HCT116 (cell line): ENCODE measurements at regions not wholly inside any gene's neighbourhood (a gene's known extent, or its start where the extent isn't known, plus 50 kb on each side); places are given as distances from the start of the nearest gene placed in this dataset.

ENCODE experiments used
- ATAC-seq: fragments of 200-7000 bp; cut with Tn5 transposase; 2 replicates; pipeline ENCODE4 v1.9.1; 2020; ENCODE audit warnings: mild to moderate bottlenecking, moderate library complexity
- BruUV-seq: library from RNA; stranded (reverse); fragments of 400-500 nt; replicated peaks from 2 replicates; lab custom pipeline; 2021; lab: Mats Ljungman, UMichigan
- CTCF ChIA-PET: fragments of 300-600 bp; sonication (Branson Sonifier 250); formaldehyde crosslinking; loops from one replicate; lab custom pipeline; 2021; ENCODE audit warnings: antibody characterized with exemption; lab: Charles Lee
- POLR2A ChIA-PET: fragments of 300-600, 350-600 bp; sonication (Branson Sonifier 250); formaldehyde crosslinking; loops from one replicate; lab custom pipeline; 2021; ENCODE audit warnings: antibody characterized with exemption; lab: Charles Lee
- RAD21 ChIA-PET, 2 experiments: fragments of 300-600 bp; sonication (Branson Sonifier 250); formaldehyde crosslinking; loops; one replicate each; lab custom pipeline; 2023; ENCODE audit warnings: low total read pairs in 2 of 2; ENCODE audit not compliant: uncharacterized antibody in 2 of 2, unreplicated experiment in 2 of 2, low non-redundant PET in 1 of 2; lab: Charles Lee
- DNase-seq: peaks from one replicate; pipeline ENCODE4 v3.0.0-alpha.2; 2010; ENCODE audit warnings: low read depth, low spot score
- H2AFZ ChIP-seq: fragments of 200-600 bp; shearing (Covaris generic), sonication (generic); 2 replicates; pipeline ENCODE4 v1.6.1; 2017; ENCODE audit warnings: low read depth, mixed run types, mixed read lengths, antibody characterized with exemption, low read length; ENCODE audit not compliant: poor library complexity, severe bottlenecking
- H3K27ac ChIP-seq: 2 replicates; pipeline ENCODE4 v1.5.1; 2012; ENCODE audit warnings: low read depth, low read length
- H3K27me3 ChIP-seq: fragments of 200-600 bp; sonication (generic); 2 replicates; pipeline ENCODE4 v1.6.1; 2016; ENCODE audit warnings: mixed run types, low read length, mixed read lengths; ENCODE audit not compliant: insufficient read depth
- H3K36me3 ChIP-seq, 2 experiments: fragments of 200-500 bp in 1 of 2; fragments of 200-600 bp in 1 of 2; sonication (Bioruptor generic) in 1 of 2; sonication (generic) in 1 of 2; 2 replicates each; pipeline versions ENCODE4 v1.5.1 to v1.6.1; 2014 to 2016; ENCODE audit warnings: low read length in 2 of 2, inconsistent platforms in 1 of 2, mixed read lengths in 1 of 2, mixed run types in 1 of 2; ENCODE audit not compliant: insufficient read depth in 2 of 2, control insufficient read depth in 1 of 2
- H3K4me1 ChIP-seq, 2 experiments: fragments of 200-600 bp in 1 of 2; sonication (generic) in 1 of 2; 2 replicates each; pipeline versions ENCODE4 v1.5.1 to v1.6.1; 2012 to 2017; ENCODE audit warnings: low read length in 2 of 2, inconsistent platforms in 1 of 2, mild to moderate bottlenecking in 1 of 2, mixed read lengths in 1 of 2, mixed run types in 1 of 2, moderate library complexity in 1 of 2; ENCODE audit not compliant: insufficient read depth in 2 of 2, control insufficient read depth in 1 of 2
- H3K4me2 ChIP-seq: fragments of 200-600 bp; sonication (generic); 2 replicates; pipeline ENCODE4 v1.6.1; 2017; ENCODE audit warnings: mixed run types, low read length, mixed read lengths
- H3K4me3 ChIP-seq, 2 experiments: fragments of 200-600 bp in 1 of 2; sonication (generic) in 1 of 2; replicated peaks in 1 of 2; 2 replicates each; pipeline ENCODE4 v1.5.1; 2011 to 2016; ENCODE audit warnings: low read length in 2 of 2, control low read depth in 1 of 2, low read depth in 1 of 2, mild to moderate bottlenecking in 1 of 2, mixed read lengths in 1 of 2, mixed run types in 1 of 2
- H3K79me2 ChIP-seq: fragments of 200-600 bp; sonication (generic); 2 replicates; pipeline ENCODE4 v1.6.1; 2017; ENCODE audit warnings: mild to moderate bottlenecking, mixed run types, low read length, moderate library complexity, mixed read lengths; ENCODE audit not compliant: insufficient read depth
- H3K9ac ChIP-seq: fragments of 200-600 bp; sonication (generic); 2 replicates; pipeline ENCODE4 v1.6.1; 2016; ENCODE audit warnings: low read length, mixed read lengths
- H3K9me2 ChIP-seq: fragments of 200-600 bp; sonication (generic), shearing (Covaris generic); 2 replicates; pipeline ENCODE4 v1.6.1; 2017; ENCODE audit warnings: mixed run types, mild to moderate bottlenecking, moderate library complexity; ENCODE audit not compliant: insufficient read depth
- H3K9me3 ChIP-seq, 2 experiments: fragments of 200-500 bp in 1 of 2; fragments of 200-600 bp in 1 of 2; sonication (Bioruptor generic) in 1 of 2; sonication (generic) in 1 of 2; 2 replicates each; pipeline ENCODE4 v1.6.1; 2014 to 2017; ENCODE audit warnings: low read length in 2 of 2, mixed read lengths in 2 of 2, inconsistent platforms in 1 of 2, low read depth in 1 of 2, mild to moderate bottlenecking in 1 of 2, mixed run types in 1 of 2, moderate library complexity in 1 of 2; ENCODE audit not compliant: control insufficient read depth in 1 of 2, insufficient read depth in 1 of 2
- H4K20me1 ChIP-seq: fragments of 200-600 bp; sonication (generic), shearing (Covaris generic); 2 replicates; pipeline ENCODE4 v1.6.1; 2017; ENCODE audit warnings: mixed run types, mild to moderate bottlenecking, moderate library complexity; ENCODE audit not compliant: insufficient read depth
- ATF3 ChIP-seq: IDR thresholded peaks from 2 replicates; pipeline ENCODE4 v1.6.1; 2012
- CBX3 ChIP-seq: IDR thresholded peaks from 2 replicates; pipeline ENCODE4 v1.6.1; 2012; ENCODE audit warnings: low read depth
- EGR1 ChIP-seq: IDR thresholded peaks from 2 replicates; pipeline ENCODE4 v1.6.1; 2012; ENCODE audit warnings: low read depth
- POLR2A ChIP-seq: IDR thresholded peaks from 2 replicates; pipeline ENCODE4 v1.7.0; 2011; ENCODE audit warnings: borderline replicate concordance; ENCODE audit not compliant: insufficient read depth, insufficient read length; ENCODE audit errors: extremely low read depth
- REST ChIP-seq: IDR thresholded peaks from 2 replicates; pipeline ENCODE4 v1.6.1; 2012; ENCODE audit warnings: low read depth
- SIN3A ChIP-seq: IDR thresholded peaks from 2 replicates; pipeline ENCODE4 v1.6.1; 2012; ENCODE audit warnings: low read depth
- SP1 ChIP-seq: IDR thresholded peaks from 2 replicates; pipeline ENCODE4 v1.6.1; 2012; ENCODE audit warnings: low read depth
- TCF7L2 ChIP-seq: IDR thresholded peaks from 2 replicates; pipeline ENCODE4 v1.7.0; 2011; ENCODE audit warnings: borderline replicate concordance, inconsistent platforms; ENCODE audit not compliant: insufficient read depth, insufficient read length; ENCODE audit errors: extremely low read depth
- ZFX ChIP-seq: fragments of 450-650 bp; IDR thresholded peaks from 2 replicates; pipeline ENCODE4 v1.6.1; 2017
- intact Hi-C: fragments of 100-400 bp; cut with micrococcal nuclease; formaldehyde crosslinking; loops from 2 replicates; pipeline ENCODE4 v1.10.0; 2022

GRCh38 chr2:239695728-239696240 is 295.0 kb upstream of the HDAC4 start (continued):
- TF ChIP-seq EGR1, result no peak

GRCh38 chr2:239695106-239695727 is 294.4 kb upstream of the HDAC4 start:
- Histone ChIP-seq H3K9me2 (no peaks in the 10 kb centered on the region), H3K4me3 (no peak overlapping the region), H3K4me1 (no peaks in the 10 kb centered on the region), H3K79me2 (no peaks in the 10 kb centered on the region), H3K36me3 (no peaks in the 10 kb centered on the region), H3K9ac (no peak overlapping the region), H2AFZ (no peak overlapping the region), H3K27me3 (peaks cover 4% of the 10 kb centered on the region; the same call in 1 of the 2 replicates), H4K20me1 (no peaks in the 10 kb centered on the region), H3K4me2 (no peak overlapping the region), H3K9me3 (no peaks in the 10 kb centered on the region), H3K27ac (no peak overlapping the region)
- TF ChIP-seq CBX3, result no peak
- no peak for TF ChIP-seq REST
- TF ChIP-seq ZFX, result no peak
- TF ChIP-seq ATF3, result no peak
- no peak for TF ChIP-seq SIN3A
- TF ChIP-seq TCF7L2, result no peak
- TF ChIP-seq SP1, result no peak
- TF ChIP-seq POLR2A, result no peak
- no TSS peak for BruUV-seq
- CTCF ChIA-PET, result no interaction called here
- RAD21 ChIA-PET, result no interaction called here
- intact Hi-C loops, result no loop called here
- POLR2A ChIA-PET, result no interaction called here
- no peak for ATAC-seq
- DNase-seq, result no peak
